Tongue (tissue), 1 donor: ENCODE measurements at regions not wholly inside any gene's neighbourhood (a gene's known extent, or its start where the extent isn't known, plus 50 kb on each side); places are given as distances from the start of the nearest gene placed in this dataset.
A peak's percentile ranks its signal among the peaks of the same experiment; 100 is the strongest.
"Not testable (repeated sequence)": the region's sequence is repeated elsewhere in the genome, so short reads cannot be mapped to it uniquely, and the experiment has no call there.

Source experiments
- DNase-seq: peaks from one replicate; pipeline ENCODE4 v3.0.0-alpha.2; 2015

GRCh38 chr6:93081901-93082300 lies 337.5 kb downstream of the EPHA7 start:
- no peak for DNase-seq

DNA sequence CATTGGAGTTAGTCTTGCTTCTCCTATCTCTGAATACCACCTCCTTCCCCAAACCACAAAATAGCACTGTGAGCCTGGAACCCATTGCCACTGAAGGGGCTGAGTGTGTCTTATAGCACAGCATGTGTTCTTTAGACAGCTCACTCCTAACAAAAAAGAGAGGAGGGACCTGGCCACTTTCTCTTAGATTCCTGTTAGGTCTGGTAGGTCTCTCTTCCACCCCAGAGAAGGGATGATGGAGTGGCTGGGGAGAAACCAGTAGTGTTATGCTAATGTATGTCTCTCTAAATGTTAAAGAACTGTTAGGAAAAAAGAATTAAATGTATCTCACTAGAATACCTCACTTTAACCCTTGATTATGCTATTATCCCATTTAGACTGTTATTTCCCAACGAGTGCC lies 340.3 kb downstream of the EPHA7 start:
- no peak for DNase-seq

DNA sequence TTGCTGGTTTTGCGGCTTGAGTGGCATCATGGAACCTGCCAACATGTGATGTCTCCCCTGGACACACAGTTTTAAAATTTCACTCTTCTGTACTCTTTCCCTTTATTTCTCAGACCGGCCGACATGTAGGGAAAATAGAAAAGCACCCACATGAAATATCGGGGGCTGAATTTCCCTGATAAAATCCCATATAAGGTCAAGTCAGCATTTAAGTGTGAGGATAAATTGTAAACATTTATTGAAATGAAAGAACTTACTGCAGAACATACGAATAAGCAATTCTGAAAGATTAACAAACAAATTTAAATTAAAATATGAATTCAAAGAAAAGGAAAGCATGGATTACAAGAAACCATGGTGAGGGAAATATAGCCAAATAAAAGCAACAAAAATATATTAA lies 345.5 kb downstream of the EPHA7 start:
- DNase-seq, result no peak

DNA sequence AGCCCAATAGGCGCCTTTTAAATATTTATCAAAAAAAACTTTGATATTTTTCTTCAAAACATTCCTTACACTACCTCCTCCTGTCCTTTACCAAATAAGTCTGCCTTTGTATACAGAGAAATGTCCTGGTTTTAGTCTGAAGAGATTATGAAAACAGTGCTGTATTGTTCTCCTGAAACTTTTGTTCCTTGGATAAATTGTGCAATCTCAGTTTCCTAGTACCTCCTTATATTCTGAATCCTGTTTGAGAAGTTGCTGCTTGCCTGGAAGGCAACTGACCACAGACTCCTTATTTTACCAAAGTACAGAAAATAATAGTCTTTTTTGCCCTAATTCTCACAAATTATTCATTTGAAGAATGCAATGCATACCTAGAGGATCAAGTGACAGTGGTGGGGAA lies 349.5 kb downstream of the EPHA7 start:
- DNase-seq, result no peak

DNA sequence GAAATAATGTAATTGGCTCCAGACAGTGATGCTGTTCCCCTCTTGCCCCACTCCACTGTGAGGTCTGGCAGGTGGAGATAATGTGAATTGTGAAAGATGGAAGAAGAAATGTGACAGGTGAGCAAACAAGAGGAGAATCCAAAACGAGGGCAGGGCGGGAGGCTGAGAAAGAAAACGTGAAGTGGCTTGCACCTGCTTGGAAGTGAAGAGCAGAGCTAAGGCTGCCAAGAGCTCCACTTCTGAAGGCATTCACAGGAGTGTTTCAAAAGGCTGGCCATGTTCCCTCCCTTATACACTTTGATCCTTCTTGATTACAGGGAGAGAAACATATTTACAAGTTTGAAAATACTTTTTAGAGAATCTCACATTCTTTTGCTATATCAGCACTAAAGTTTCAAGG lies 359.4 kb downstream of the EPHA7 start:
- DNase-seq, result peak; percentile 7

DNA sequence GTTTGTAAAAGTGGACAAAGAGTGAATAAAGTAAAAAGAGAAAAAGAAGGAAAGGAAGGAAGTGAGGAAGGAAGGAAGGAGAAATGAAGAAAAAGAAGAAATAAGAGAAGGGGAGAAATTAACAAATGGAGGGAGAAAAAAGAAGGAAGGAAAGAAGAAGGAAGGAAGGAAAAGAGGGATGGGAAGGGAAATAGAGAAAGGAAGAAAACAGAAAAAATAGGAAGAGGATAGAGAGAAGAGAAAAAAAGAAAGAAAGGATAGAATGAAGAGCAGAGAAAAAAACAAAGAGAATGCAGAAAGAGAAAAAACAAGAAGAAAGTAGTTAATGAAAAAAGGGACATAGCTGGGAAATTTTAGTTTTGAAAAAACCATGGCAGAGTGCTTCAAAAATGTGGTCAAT lies 361.8 kb downstream of the EPHA7 start:
- DNase-seq, result no peak

GRCh38 chr6:93048381-93048780 lies 371.0 kb downstream of the EPHA7 start:
- DNase-seq, result no peak

GRCh38 chr6:93047033-93047432 lies 372.3 kb downstream of the EPHA7 start:
- no peak for DNase-seq

DNA sequence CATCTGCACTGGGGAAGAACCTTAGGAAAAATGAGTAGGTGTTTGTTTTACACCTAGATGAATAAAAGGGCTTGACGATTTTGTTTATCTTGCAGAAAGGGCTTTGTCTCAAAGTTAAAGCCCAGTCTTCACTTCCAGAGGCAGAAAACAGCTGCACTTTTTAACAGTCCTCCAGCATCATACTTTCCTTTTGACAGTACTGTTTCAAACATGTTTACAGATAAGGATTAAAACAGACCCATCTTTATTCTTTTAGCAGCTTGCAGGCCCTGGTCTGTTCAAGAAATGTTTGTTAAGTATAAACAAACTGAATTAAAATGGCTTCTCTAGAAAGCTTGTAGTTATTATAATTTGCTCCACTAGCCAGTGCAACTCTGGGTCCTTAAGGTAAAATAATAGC lies 374.2 kb downstream of the EPHA7 start:
- DNase-seq, result no peak

DNA sequence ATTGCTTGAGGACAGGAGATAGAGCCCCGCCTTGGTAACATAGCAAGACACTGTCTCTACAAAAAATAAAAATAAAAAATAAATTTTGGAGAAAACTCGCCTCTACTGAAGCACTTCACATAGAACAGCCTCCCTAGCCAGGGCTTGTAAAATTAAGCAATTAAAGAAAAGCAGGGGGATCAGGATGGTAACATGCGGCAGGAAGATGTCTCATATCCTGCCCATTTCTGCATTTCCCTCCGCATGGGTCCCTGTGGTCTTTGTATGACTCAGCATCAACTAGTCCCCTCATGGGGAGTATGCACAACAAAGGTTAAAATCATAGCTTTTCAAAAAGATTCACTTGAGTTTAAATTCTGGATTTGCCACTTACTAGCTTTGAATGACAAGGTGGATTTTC lies 379.0 kb downstream of the EPHA7 start:
- no peak for DNase-seq

DNA sequence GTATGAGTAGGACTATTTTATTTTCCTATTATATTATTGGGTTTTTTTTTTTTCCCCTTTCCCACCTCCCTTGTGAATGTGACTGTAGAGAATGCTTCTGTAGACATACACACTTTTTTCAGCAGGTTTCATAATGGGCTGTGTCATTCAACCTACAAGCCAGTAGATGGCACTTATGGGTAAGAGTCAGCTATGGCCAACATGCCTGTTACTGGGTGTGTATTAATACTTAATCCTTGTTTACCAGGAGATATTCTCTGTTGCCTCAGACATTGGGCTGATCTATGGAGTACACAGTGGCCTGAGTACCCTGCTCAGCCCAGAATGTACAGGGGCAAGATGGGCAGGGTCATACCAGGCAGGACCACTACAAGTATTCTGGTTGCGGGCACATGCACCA lies 382.5 kb downstream of the EPHA7 start:
- no peak for DNase-seq

GRCh38 chr6:93035756-93036155 lies 383.6 kb downstream of the EPHA7 start:
- no peak for DNase-seq

GRCh38 chr6:93021235-93021915 lies 398.0 kb downstream of the EPHA7 start:
- DNase-seq, result no peak

DNA sequence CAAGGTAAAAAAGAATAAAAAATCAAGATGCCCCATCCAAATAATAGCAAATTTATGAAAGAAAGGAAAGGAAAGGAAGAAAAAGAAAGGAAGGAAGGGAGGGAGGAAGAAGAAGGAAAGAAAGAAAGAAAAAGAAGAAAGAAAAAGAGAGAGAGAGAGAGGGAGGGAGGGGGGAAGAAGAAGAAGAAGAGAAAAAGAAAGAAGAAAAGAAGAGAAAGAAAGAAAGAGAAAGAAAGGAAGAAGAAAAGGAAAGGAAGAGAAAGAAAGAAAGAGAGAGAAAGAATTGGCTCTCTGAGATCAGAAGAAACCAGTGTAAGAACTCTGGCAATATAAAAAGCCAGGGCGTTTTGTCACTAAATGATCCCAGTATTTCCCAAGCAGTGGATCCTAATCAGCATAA lies 401.7 kb downstream of the EPHA7 start:
- no peak for DNase-seq

DNA sequence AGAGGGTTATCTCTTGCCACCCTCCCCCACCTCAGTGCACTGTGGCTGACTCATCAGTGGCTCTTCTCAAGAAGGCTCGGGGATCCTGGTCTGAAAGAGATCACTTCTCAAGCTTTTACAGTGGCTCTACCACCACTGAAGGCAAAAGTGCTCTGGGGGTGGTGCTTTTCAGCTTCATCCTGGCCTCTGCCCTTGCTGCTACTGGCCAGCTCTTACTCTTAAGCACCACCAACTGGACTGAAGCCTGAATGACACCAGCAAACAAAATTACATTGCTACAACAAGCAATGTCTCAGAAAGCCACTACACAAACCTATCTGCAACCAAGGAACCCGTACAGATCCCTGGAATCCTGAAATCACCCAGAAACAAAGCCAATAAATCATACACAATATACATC lies 402.1 kb downstream of the EPHA7 start:
- no peak for DNase-seq

- DNase-seq, result no peak
These were observed 406.3 kb downstream of the EPHA7 start for GRCh38 chr6:93013054-93013453.

- no peak for DNase-seq
These were observed 411.0 kb downstream of the EPHA7 start for GRCh38 chr6:93008375-93008774.

DNA sequence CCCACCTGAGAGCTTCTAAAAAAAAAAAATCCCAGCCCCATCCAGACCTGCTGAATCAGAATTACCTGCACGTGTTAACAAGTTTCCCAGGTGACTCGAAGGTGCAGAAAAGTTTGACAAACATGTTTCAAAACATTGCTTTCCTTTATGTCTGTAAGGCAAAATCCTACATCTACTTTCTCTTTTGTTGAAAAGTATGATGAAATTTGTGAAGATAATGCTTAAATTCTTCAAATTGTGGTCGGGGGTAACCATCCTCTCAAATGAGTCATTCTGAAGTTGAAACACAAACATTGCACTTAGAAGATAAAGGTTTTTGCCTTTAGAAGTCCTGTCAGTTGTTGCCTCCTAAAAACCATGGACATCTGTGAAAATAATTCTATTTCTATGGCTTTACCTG lies 429.7 kb downstream of the EPHA7 start:
- DNase-seq, result no peak

DNA sequence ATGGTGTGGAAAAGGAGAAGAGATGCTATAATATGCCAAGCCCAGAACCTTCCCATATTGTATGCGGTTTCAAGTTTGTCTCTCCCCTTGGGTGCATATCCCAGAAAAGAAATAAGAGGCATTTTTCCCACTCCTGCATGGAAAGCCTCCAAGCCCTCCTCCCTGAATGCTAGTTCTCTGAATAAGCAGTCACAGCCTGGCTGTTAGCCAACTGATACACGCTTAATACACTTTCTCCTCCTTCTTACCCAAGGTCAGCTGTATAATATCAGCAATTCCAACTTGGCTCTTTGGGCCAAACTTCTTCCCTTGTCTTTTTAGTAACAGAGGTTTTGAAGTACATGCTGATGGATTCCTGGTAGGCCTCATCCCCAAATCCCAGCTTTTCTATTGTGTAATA lies 440.1 kb downstream of the EPHA7 start:
- no peak for DNase-seq

GRCh38 chr6:92977018-92977417 lies 442.3 kb downstream of the EPHA7 start:
- DNase-seq, result no peak

DNA sequence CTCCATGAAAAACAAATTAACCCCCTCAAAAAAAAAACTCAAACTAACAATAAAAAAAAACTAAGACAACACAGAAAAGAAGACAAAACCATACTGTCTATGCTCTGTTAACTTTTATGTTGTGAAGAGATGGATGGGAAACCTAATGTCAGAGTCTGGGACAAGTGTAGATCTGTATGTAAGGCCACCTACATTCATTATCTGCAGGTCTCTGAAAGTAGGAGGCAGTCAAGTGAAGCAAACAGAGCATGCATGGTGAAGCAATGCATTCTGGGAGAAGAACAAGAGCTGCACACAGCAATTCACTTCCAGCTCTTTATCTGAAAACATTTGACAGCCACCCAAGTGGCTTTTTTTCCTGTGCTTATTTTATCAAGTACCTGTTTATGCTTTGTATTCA lies 452.0 kb downstream of the EPHA7 start:
- no peak for DNase-seq

- no peak for DNase-seq
These were observed 456.5 kb downstream of the EPHA7 start for GRCh38 chr6:92962846-92963245.

DNA sequence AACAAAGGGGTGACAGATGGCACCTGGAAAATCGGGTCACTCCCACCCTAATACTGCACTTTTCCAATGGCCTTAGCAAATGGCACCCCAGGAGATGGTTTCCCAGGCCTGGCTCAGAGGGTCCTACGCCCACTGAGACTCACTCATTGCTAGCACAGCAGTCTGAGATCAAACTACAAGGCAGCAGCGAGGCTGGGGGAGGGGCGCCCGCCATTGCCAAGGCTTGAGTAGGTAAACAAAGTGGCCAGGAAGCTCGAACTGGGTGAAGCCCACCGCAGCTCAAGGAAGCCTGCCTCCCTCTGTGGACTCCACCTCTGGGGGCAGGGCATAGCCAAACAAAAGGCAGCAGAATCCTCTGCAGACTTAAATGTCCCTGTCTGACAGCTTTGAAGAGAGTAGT lies 467.2 kb downstream of the EPHA7 start:
- not testable (repeated sequence) for DNase-seq

- no peak for DNase-seq
These were observed 473.6 kb downstream of the EPHA7 start for GRCh38 chr6:92945799-92946198.

DNA sequence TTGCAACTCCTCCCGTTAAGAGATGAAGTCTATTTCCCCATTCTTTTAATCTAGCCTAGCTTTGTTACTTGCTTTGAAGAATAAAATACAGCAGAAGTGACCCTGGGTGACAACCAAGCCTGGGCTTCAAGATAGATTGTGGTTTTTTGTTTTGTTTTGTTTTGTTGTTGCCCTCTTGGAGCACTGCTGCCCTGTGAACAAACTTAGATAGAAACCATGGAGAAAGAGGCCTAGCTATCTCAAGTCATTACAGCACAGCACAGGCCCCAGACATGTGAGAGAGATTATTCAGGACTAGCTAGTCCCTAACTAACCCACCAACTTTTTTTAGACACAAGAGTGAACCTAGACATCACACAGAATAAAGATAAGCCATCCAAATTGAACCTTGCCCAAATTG lies 475.2 kb downstream of the EPHA7 start:
- no peak for DNase-seq
